Medulla oblongata (tissue), 1 donor: ENCODE measurements at regions not wholly inside any gene's neighbourhood (a gene's known extent, or its start where the extent isn't known, plus 50 kb on each side); places are given as distances from the start of the nearest gene placed in this dataset.
A peak's percentile ranks its signal among the peaks of the same experiment; 100 is the strongest.

Source experiments
- DNase-seq: peaks from one replicate; pipeline ENCODE4 v3.0.0-alpha.2; 2015; ENCODE audit errors: extremely low spot score

GRCh38 chr2:120440521-120441350 lies 94.8 kb downstream of the INHBB start:
- no peak for DNase-seq

DNA sequence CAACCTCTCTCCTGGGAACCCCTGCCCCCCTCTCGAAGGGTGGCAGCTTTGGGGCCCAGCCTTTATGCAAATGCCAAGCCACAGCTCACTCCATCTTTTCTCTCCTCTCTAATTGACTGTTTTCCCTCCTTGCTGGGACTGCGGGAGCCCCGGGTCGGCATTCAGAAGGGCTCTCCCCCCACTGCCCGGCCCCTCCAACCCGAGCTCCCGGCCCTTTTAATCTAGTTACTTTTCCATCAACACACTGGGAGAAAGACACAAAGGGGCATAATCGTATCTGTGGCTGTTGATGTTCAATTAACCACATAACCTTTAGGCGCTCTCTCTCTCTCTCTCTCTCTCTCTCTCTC lies 95.4 kb downstream of the INHBB start:
- no peak for DNase-seq

DNA sequence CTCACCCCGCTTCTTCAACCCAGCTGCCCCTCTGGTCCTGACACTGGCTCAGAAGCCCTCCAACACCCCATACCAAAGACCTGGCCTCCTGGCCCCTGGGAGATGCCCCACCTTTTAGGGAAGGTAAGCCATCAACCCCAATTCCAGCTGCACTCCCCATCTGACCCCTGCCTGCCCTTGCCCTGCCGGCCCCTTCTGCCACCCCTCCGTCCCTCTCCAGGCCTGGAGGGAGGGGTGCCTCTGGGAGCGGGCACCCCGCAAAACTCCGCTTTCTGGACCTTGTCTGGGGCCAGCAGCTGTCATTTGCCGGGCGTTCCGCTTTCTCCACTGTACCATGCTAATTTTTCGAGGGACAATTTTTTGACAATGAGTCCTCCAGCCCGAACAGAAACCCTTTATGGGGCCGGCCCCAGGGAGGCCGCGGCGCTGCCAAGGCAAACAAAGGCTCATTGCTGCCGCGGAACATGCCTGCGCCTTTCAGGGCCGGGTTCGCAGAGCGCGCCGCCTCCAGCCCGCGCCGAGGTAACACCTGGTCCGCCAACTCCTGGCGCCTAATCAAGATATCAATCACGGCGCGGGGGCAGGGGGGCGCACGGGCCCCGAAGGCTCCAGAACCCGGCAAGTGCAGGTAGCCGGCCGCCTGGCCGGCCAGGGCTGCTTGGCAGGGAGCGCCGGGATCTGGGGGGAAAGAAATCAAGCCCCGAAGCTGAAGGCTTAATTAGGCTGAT lies 96.0 kb downstream of the INHBB start:
- peak; percentile 83 for DNase-seq

GRCh38 chr2:120442541-120442922 lies 96.6 kb downstream of the INHBB start:
- no peak for DNase-seq

DNA sequence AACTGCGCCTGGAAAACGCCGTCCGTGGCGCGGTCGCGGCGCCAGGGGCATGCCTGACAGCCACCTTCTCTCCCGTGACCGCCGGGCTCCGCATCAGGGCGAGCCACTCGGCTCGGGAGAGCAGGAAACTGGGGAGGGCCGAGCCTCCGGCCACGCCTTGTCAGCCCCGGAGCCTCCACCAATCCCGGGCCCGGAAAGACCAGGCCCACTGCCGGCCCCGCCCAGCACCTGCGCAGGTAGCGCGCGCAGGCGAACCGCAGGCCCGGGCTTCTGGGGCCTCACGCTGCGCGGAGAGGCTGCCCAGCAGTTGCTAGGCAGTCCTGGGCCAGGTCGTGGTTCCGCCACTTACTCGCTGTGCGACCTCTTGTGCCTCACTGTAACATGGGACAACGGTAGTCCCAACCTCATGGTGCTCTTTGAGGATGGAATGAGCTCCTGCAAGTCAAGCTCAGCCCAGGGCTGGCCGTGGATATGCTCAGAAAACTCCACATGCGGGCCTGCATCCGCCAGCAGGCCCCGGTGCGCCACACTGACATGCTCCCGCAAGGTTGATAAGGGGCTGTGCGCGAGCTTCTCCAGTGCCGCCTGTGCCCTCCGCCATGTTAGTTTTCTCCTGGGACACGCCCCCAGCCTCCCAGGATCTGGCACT lies 97.1 kb downstream of the INHBB start:
- DNase-seq: no peak

DNA sequence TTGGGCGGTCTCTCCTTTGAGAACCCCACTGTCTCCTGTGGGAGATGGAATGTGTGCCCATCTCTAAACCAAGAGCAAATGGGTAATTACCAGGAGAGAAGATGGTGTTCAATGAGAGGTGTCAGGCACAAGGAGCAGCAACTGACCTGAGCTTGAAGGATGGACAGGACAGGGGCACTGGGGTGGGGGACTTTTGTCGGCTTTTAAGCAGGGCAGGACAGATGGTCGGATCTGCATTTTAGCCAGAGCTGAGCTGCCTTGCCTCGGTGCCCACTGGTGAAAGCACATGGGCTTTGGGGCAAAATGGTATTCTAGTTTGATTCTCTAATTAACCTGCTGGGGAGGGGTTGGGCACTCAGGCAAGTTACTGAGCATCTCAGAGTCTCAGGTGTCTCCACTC lies 98.0 kb downstream of the INHBB start:
- DNase-seq: no peak

- no peak for DNase-seq
These were observed 98.8 kb downstream of the INHBB start for GRCh38 chr2:120444691-120445240.

- no peak for DNase-seq
These were observed 99.7 kb downstream of the INHBB start for GRCh38 chr2:120445449-120446143.

GRCh38 chr2:120446236-120447126 lies 100.5 kb downstream of the INHBB start:
- DNase-seq: no peak

- no peak for DNase-seq
These were observed 101.3 kb downstream of the INHBB start for GRCh38 chr2:120447127-120447785.

GRCh38 chr2:120448436-120448835 lies 102.5 kb downstream of the INHBB start:
- no peak for DNase-seq

GRCh38 chr2:120448961-120449810 lies 103.2 kb downstream of the INHBB start:
- DNase-seq: no peak

DNA sequence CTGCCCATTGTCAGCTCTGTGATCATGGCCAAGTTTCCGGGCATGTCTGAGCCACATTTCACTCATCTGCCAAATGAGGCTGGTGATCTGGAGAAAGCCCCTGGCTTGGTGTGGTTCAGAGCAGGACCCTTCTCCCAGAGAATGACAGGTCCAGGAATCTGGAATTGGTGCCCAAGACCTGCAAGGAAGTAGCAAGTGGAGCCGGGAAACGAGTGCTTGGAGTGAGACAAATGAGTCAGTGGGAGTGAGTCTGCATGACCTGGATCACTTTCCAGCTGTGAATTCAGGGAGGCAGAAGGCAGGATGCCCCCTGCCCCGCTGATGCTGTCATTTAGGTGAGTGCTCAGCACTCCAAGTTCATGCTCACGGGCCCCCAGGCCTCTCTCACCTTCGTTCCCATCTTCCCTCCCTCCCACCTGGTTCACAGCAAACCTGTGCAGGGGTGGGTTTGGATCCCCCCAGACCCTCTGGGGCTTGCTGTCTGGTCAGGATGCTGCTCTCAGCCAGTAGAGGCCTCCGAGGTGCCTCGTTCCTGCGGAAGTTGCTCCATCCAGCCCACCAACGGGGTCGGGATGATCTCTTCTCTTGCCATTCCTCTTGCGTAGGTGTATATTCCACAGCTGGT lies 104.4 kb downstream of the INHBB start:
- DNase-seq: no peak

- no peak for DNase-seq
These were observed 105.4 kb downstream of the INHBB start for GRCh38 chr2:120451334-120451733.

DNA sequence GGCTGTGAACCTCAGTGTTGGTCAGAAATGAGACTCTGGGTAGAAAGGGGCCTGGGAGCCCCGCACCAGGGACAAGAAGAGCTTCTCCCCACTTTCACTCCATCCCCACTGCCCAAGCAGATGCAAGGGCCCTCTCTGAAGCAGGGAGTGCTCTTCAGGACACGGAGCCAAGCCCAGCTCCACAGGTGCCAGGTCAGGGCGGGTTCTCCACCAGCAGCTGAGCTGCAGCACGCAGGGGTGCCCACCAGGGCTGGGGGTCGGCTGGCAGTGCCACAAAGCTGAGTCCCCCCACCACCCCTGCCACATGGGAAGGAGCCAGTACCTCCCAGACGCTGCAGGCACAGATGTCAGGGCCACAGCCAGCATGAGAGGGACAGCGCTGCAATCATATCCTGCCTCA lies 106.2 kb downstream of the INHBB start:
- no peak for DNase-seq

DNA sequence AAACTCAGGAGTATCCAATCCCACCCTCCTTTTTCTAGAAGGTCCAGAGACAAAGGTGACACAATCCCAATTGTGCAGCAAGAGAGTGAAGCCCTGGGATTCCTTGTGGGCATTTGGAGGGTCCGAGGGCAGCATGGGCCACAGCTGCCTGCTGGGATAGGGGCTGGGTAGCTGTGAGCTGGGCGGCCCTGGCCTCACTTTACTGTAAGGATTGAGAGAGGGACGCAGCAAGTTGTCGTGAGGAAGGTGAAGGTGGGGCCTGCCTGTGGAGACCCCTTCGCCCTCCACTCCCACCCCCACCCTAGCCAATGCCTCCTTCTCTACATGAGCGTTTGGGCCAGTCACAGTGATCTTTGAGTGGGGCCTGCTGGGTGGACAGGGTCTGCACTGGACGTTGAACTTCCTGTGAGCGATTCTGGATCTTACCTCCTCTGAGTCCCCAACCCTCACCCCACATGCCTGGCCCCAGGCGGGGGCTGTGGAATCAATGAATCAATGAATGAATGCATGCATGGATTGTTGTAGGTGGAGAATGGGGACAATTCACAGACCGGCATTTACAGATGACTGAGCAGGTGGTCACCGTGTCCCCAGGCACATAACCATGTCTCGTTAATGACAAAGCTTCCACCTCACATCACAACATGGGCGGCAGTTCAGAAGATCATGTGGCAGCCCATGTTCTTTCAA lies 107.2 kb downstream of the INHBB start:
- no peak for DNase-seq

DNA sequence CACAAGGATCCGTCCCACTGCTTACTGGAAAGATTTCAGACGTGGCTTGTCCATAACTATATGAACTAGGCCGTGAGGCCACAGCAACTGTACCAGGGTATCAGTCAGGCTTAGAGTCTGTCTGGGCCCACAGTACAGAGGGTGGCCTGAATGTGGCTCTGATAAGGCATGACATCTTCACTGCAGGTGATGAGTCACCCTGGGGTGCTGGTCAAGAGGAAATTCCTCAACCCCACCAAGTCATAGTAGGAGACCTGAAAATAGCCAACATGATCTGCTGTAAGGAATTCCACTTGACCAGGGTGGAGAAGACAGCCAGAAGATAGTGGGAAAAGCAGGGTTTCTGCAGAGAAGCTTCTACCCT lies 107.7 kb downstream of the INHBB start:
- no peak for DNase-seq

- DNase-seq: no peak
These were observed 108.9 kb downstream of the INHBB start for GRCh38 chr2:120454654-120455385.
